ENCODE measurements at regions not wholly inside any gene's neighbourhood (a gene's known extent, or its start where the extent isn't known, plus 50 kb on each side); places are given as distances from the start of the nearest gene placed in this dataset.

DNA sequence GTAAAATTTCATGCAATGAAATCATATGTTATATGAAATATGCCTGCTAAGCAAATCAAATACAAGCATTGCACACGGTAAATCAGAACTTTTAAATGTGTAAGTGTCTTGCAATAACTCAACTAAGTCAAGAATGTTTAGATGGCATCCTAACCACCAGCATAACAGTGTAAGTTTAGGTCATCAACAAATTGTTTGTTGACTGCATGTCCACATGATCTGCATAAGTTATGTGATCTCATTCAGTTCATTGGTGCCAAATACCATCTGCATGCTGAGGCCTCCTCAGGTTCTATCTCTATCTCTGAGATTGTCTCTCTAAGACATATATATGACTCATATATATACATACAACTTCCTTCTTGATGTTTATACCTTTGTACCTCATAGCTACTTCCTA, 159.6 kb upstream of the STK32A start:
- H3K4me3 ChIP-seq (ENCODE audit: low read depth, low read length) = no peak overlapping the region
- TF ChIP-seq, protein P1, sequence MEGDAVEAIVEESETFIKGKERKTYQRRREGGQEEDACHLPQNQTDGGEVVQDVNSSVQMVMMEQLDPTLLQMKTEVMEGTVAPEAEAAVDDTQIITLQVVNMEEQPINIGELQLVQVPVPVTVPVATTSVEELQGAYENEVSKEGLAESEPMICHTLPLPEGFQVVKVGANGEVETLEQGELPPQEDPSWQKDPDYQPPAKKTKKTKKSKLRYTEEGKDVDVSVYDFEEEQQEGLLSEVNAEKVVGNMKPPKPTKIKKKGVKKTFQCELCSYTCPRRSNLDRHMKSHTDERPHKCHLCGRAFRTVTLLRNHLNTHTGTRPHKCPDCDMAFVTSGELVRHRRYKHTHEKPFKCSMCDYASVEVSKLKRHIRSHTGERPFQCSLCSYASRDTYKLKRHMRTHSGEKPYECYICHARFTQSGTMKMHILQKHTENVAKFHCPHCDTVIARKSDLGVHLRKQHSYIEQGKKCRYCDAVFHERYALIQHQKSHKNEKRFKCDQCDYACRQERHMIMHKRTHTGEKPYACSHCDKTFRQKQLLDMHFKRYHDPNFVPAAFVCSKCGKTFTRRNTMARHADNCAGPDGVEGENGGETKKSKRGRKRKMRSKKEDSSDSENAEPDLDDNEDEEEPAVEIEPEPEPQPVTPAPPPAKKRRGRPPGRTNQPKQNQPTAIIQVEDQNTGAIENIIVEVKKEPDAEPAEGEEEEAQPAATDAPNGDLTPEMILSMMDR (IDR thresholded peaks at IDR 0.05; ENCODE audit: low read depth, low read length) = no peak

DNA sequence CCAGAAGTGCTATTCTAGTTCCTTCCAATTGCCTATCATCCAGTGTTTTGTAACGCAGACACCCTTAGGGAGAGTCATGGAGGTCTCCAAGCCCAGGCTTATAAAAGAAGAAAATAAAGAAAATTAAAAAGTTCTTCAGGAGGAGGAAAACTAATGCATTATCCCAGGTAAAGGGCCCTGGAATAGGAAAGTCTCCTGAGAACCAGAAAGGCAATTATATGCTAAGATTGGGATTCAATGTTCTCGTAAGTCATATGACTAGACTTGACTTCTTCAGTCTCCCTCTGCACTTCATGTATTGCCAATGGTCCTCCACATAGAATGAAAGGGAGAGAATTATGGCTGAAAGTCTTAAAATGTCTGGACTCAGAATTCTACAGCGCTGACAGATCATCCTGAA, 154.4 kb upstream of the STK32A start:
- TF ChIP-seq, protein P1 (IDR thresholded peaks at IDR 0.05; ENCODE audit: low read depth, low read length) = no peak
- H3K4me3 ChIP-seq (ENCODE audit: low read depth, low read length) = no peak overlapping the region

DNA sequence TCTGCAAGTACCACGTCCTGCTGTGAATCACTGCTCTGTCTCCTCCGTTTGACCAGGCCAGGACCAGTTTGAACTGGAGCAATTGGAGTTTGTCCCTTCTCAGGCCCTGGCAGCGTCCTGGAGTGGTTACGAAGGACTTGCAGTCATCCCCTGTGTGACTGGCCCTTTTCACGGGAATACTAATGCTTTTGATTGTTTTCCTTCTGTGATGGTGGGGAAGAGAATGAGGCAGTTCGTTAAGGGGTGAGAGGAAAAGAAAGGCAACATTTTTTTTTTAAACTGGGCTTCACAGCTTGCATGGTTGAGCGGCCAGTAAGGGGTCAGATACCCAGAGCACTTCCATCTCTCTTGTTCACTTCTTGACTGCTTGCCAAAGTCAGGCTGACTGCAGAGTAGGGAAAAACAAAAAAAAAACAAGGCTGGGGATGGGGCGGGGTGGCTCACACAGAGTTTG, 153.5 kb upstream of the STK32A start:
- TF ChIP-seq, protein P1 (IDR thresholded peaks at IDR 0.05; ENCODE audit: low read depth, low read length) = no peak
- H3K4me3 ChIP-seq (ENCODE audit: low read depth, low read length) = no peak overlapping the region

DNA sequence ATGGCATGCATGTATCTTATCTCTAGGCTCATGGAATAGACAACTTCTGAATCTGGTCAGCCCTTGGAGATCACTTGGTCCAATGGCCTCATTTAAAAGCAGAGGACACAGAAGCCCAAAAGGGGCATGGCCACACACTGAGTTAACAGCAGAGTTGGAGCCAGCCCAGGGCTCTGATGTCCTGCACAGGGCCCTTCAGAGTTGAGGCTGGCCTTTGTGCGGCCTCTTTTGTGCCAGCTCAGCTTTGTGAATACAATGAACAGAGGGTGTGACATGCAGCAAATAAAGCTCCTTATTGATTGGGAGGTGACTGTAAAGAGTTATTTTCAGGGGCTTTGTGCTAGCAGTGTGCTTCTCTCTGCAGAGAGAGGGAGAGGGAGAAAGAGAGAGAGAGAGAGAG, 150.1 kb upstream of the STK32A start:
- TF ChIP-seq, protein P1 (IDR thresholded peaks at IDR 0.05; ENCODE audit: low read depth, low read length) = no peak
- H3K4me3 ChIP-seq (ENCODE audit: low read depth, low read length) = no peak overlapping the region

DNA sequence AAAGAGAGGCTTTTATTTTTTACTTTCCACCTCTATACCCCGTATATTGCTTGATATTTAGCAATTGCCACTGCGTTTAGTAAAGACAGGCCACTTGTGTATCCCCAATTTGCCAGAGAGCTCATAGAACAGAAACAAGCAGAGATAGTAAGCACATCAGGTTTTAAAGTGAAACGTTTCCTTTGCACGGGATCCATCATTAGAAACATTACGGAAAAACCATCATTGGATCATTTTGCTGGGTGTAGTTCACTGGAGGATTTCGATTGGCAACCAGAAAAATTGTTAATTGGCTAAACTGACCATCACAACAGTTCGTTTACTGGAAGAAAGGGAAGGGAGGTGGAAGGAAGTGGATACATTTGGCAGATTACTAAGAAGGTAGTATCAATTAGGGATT, 149.4 kb upstream of the STK32A start:
- TF ChIP-seq, protein P1 (IDR thresholded peaks at IDR 0.05; ENCODE audit: low read depth, low read length) = no peak
- no peak overlapping the region for H3K4me3 ChIP-seq (ENCODE audit: low read depth, low read length)

DNA sequence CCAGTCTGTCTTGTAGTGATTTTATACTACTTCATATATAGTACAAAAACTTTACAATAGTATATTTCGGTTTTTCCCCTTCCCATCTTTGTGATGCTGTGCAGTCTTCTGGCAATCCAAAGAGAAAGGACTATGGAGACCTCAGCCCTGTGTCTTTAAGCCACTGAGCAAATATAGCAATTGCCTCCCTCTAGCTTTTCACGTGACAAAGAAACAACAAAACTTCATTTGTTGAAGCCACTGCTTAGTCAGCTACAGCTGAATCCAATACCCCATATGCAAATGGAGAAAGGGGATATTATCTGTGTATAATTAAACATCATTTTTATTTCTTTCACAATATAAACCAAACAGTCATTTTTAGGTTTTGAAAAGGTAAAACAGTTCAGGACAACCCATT, 142.8 kb upstream of the STK32A start:
- TF ChIP-seq, protein P1 (IDR thresholded peaks at IDR 0.05; ENCODE audit: low read depth, low read length) = no peak

DNA sequence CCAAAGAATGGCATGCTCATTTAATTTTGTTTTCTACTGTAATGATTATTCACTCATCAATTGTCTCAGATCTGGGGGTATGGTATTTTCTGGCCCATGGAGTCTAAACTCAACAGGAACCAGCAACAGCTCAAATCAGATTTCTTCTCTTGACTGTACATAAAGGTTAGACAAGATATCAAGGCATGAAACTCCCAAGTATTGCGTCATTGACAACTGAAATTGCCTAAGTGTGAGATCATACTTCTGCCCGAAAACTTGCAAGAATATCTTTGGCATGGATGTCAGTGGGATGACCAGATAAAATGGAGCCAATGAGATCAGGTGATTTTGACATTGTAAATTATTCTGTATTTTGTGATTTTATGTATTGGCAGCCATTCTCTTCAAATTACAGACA, 141.7 kb upstream of the STK32A start:
- TF ChIP-seq, protein P1 (IDR thresholded peaks at IDR 0.05; ENCODE audit: low read depth, low read length) = no peak
- no peak overlapping the region for H3K4me3 ChIP-seq (ENCODE audit: low read depth, low read length)

More for the DNA sequence above, 142.8 kb upstream of the STK32A start:
- H3K4me3 ChIP-seq (ENCODE audit: low read depth, low read length) = no peak overlapping the region
